GM12864 (cell line): ENCODE measurements at regions not wholly inside any gene's neighbourhood (a gene's known extent, or its start where the extent isn't known, plus 50 kb on each side); places are given as distances from the start of the nearest gene placed in this dataset.
"Not testable (repeated sequence)": the region's sequence is repeated elsewhere in the genome, so short reads cannot be mapped to it uniquely, and the experiment has no call there.

ENCODE experiments used
- DNase-seq: peaks from one replicate; pipeline ENCODE4 v3.0.0-alpha.2; 2011; ENCODE audit warnings: low read depth
- H3K4me3 ChIP-seq: 2 replicates; pipeline ENCODE4 v1.5.1; 2011; ENCODE audit warnings: mild to moderate bottlenecking, low read depth, low read length, control low read depth
- TF ChIP-seq, protein P1 (sequence below): IDR thresholded peaks from 2 replicates; pipeline ENCODE4 v1.5.1; 2011; ENCODE audit warnings: low read depth, mild to moderate bottlenecking, moderate library complexity, low read length, control low read depth, inconsistent platforms; ENCODE audit errors: missing control alignments

DNA sequence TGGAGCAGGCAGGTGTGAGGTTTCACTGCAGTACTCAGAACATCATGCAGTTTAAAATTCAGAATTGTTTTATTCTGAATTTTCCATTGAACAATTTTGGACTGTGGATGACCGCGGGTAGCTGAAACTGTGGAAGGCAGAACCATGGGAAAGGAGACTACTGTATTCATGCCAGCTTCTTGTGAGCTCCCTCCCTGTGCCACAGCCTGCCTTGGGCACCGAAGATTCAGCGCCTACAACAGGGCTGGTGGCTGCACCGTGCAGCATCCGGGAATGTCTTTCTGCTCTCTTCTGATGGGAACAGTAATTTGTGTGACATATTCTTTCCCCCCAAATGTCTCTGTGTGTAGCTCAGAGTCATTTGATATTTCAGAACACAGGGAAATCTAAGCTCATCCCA, 118.5 kb upstream of the NKX1-1 start:
- DNase-seq = no peak
- TF ChIP-seq, protein P1, sequence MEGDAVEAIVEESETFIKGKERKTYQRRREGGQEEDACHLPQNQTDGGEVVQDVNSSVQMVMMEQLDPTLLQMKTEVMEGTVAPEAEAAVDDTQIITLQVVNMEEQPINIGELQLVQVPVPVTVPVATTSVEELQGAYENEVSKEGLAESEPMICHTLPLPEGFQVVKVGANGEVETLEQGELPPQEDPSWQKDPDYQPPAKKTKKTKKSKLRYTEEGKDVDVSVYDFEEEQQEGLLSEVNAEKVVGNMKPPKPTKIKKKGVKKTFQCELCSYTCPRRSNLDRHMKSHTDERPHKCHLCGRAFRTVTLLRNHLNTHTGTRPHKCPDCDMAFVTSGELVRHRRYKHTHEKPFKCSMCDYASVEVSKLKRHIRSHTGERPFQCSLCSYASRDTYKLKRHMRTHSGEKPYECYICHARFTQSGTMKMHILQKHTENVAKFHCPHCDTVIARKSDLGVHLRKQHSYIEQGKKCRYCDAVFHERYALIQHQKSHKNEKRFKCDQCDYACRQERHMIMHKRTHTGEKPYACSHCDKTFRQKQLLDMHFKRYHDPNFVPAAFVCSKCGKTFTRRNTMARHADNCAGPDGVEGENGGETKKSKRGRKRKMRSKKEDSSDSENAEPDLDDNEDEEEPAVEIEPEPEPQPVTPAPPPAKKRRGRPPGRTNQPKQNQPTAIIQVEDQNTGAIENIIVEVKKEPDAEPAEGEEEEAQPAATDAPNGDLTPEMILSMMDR = no peak
- no peak overlapping the region for H3K4me3 ChIP-seq

DNA sequence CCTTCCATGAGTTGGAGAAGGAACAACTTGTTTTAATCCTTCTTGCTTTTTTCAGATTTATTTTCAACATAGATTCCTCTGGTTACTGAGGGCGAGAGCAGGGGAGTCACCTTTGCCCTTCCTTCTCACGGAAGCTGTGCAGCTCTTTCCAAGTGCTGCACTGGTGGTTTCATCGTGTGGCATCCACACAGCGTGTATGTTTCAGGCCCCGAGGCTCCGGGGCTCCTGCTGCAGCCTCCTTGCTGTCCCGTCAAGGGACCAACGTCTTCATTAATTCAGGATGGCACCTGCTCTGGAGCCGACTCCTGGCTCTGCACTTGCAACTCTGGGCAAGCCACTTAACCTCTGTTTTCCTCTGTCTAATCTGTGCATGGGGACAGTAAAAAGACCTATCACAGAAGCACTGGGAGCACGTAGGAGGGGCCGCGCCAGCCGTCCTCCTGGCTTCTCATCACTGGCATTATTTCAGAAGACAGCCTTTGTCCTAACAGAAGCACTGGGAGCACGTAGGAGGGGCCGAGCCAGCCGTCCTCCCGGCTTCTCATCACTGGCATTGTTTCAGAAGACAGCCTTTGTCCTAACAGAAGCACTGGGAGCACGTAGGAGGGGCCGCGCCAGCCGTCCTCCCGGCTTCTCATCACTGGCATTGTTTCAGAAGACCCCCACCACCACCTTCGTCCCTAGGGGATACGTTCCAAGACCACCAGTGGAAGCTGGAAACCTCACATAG, 117.8 kb upstream of the NKX1-1 start:
- TF ChIP-seq, protein P1 = no peak
- no peak for DNase-seq
- no peak overlapping the region for H3K4me3 ChIP-seq

DNA sequence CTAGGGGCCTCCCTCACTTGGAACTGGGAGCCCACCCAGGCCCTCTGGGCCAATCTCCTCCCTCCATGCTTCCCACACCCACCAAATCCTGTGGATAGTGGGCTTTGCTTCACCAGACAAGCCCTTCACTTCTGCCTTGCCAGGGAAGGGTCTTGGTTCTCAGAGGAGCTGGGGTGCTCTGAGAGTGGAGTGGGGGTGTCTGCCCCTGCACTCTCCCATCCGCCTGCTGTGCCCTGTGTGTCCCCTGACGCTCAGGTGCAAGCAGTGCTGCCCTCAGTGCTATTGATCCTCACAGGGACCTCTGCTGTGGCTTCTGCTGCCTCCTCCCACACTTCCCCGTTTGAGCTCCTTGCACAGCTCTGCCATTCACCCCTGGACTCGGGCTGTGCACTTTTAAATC, 117.3 kb upstream of the NKX1-1 start:
- TF ChIP-seq, protein P1 = no peak
- no peak for DNase-seq
- H3K4me3 ChIP-seq = no peak overlapping the region

DNA sequence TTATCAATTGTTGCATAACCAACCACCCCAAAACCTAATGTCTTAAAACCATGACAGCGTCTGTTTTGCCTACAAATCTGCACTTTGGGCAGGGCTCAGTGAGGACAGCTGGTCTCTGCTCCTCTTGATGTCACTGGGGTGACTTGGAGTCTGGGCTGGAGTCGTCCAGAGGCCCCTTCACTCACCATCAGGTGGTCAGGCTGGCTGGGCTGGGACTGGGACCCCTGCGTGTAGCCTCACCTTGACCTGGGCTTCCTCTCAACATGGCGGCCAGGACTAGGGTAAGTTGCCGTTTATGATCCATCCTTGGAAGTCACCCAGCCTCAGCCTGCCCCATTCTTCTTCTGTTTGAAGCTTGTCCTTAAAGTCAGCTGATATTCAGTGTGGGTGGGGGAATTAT, 116.8 kb upstream of the NKX1-1 start:
- TF ChIP-seq, protein P1 = no peak
- no peak overlapping the region for H3K4me3 ChIP-seq
- no peak for DNase-seq

DNA sequence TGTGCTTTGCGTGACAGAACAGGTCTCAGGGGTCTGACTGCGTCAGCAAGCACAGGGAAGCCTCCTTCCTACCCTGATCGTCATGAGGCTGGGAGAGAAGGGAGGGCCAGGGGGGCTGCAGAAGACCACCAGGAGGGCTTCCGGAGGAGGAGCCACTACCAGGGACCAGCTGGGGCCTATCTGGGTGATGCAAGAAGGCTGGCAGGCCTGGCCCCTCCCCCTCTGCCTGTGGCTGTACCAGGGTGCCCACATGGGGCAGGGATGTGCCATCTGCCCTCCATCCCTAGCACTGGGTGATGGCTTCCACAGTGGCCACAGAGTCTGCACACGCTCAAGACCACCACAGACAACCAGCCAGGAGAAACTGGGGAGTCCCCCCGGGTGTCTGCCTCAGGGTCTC, 116.4 kb upstream of the NKX1-1 start:
- DNase-seq = no peak
- TF ChIP-seq, protein P1 = no peak
- H3K4me3 ChIP-seq = no peak overlapping the region

DNA sequence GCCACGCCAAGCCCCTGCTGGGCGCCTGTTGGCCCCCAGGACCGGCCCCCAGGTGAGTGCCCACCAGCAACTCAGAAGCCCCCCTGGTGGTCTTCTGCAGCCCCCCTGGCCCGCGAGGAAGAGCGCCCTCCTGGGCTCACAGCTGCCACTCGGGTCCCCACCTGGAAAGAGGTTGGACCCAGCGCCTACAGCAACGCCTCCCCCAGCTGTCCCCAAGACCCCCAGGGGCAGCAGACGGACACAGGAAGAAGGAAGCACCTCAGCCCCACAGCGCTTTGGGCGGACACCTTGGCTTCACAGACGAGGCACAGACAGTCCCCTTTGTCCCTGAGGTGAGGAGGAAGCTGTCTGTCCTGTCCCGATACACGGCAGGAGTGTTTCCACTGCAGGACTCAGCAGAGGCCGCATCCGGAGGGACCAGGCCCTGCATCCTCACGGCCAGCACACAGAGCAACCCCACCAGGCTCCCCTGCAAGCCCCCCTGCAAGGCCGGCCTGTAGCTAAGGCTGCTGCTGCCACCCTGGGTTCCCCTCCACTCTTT, 115.6 kb upstream of the NKX1-1 start:
- no peak for DNase-seq
- TF ChIP-seq, protein P1 = no peak
- H3K4me3 ChIP-seq = no peak overlapping the region

DNA sequence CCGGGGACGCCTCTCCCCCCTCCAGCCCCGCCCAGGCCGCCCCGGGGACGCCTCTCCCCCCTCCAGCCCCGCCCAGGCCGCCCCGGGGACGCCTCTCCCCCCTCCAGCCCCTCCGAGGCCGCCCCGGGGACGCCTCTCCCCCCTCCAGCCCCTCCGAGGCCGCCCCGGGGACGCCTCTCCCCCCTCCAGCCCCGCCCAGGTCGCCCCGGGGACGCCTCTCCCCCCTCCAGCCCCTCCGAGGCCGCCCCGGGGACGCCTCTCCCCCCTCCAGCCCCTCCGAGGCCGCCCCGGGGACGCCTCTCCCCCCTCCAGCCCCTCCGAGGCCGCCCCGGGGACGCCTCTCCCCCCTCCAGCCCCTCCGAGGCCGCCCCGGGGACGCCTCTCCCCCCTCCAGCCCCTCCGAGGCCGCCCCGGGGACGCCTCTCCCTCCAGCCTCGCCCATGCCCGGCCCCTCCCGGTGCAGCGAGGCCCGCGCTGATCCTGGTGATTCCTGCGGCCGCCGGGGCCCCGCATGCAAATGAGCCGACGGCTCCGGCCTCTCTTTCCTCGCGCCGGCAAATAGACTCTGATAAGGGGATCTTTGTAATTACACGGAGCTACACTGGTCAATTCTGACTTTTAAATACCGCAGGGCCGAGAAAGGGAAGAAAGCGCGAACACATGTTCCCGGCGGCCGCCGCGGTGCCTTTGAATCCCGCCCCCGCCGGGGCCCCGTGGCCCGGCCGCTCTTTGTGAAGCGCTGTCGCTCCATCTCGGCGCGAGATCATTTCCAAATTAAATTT, 114.7 kb upstream of the NKX1-1 start:
- not testable (repeated sequence) for H3K4me3 ChIP-seq, DNase-seq
